ENCODE measurements at regions not wholly inside any gene's neighbourhood (a gene's known extent, or its start where the extent isn't known, plus 50 kb on each side); places are given as distances from the start of the nearest gene placed in this dataset.

DNA sequence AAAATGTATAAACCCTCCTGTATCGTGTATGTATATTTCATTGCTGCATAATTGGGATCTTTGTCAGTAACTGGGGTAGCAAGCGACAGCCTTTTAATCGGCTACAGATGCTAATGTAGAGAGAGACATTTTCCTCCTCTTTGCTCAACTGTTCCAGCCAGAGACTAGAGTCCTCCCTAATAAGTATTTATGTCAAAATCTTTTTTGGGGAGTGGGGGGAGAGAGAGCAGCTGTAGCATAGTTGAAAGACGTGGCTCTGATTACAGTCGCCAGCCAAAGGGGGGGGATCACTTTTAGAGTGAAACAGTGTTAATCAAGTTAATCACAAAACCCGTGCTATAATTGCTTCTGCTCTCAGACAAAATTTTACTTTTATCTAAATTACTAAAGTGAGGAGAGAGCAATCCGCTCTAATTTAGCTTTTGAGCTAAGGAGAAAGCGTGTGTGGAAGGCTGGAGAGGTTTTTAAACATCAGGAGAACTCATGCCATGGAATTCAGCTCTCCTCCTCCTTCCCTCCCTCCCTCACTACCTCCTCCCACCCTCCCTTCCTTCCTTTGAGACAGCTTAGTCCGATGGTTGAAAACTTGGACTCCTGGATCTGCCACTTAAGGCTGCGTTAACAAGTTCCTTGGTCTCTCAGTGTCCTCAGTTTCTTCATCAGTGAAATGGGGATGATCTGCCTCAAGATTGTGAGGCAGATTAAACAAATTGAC, 87.3 kb upstream of the ZNF618 start:
- no peak for DNase-seq

DNA sequence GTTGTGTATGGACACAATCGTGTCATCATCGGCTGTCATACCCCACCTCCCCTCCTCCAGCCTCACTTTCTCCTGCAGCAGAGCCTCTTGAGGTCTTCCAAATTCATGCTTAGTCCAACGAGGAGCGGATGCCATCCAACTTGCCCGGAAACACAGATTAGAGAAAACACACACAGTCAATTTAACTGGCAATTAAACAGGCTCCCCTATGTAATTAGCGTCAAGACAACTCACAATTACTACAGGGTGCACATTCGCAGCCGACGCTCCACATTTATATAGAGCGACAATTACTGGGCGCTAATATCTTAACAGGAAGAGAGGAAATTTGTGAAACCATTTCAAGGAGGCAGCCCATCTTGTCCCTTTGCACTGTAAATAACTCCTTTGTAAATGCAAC, 86.0 kb upstream of the ZNF618 start:
- no peak for DNase-seq

DNA sequence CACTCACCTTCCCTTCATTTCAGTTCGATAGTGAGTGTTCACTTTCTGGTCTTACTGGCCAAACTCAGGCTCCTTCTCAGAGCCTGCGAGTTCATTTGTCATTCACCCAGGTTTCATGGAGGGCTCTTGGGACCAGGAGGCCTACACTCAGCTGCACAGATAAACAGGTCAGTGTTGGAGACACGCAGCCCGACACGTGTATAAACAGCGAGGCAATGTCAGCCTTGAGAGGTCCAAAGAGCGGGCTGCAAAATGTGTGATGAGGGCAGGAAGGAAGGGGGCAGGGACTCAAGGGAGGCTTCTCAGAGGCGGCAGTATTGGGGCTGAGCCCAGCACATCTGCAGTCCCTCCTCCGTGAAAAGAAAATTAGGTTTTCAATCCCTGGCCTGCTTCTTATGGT, 82.6 kb upstream of the ZNF618 start:
- DNase-seq: no peak

DNA sequence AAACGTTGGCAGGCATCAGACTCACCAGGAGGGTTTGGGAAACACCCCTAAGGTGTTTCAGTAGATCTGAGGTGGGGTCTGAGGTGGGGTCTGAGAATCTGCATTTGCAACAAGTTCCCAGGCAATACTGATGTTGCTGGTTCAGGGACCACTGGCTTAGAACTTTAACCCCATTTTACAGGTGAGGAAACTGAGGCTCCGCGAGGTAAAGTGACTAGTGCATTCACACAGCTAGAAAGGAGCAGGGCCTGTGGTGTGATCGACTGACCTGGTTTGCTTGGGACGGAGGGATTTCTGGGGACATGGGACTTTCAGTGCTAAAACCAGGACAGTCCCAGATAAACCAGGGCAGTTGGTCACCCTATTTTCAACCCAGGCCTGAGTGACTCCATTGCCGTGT, 81.4 kb upstream of the ZNF618 start:
- no peak for DNase-seq

DNA sequence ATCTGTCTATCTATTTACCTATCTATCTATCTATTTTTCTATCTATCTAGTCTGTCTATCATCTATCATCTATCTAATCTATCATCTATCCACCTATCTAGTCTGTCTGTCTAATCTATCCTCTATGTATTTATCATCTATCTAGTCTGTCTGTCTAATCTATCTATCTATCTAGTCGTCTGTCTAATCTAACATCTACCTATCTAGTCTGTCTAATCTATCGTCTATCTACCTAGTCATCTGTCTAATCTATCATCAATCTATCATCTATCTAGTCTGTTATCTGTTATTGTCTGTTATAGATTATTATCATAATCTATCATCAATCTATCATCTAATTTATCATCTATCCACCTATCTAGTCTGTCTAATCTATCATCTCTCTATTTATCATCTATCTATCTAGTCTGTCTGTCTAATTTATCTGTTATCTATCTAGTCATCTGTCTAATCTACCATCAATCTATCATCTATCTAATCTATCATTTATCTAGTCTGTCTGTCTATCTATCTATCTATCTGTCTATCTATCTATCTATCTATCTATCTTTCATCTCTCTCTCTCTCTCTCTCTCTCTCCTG, 80.2 kb upstream of the ZNF618 start:
- DNase-seq: no peak

DNA sequence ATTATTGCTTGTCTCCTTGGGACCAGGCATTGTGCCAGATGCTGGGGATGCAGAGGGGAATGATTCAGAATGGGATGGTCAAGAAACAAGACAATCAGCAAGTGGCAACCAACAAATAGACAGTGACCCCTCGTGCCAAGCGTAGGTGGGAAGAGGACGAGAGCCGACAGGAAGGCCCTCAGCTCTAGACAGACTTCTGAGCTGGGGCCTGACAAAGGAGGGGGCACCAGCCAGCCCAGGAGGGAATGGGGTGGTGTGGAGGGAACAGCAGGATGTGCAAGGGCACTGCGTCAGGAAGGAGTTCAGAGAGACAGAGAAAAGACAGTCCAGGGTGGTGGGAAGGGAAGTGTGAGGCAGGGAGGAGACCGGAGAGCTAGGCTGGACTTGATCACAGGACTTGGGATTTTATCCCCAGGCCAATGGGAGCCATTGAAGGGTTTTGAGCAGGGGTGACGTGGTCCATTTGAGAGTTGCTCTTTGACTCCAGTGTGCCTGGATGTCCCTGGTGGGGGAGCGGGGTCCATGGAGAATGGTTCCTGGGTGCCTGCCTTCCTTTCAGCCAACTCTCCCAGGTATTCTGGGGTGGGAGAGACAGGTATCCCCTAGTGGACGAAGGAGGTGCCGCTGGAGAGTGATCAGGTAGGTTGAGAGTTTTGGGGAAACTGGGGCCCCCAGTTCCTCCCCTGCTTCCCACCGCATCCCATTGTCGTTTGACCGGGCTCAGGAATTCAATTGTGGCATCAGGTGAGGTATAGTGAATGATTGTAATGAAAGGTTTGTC, 79.3 kb upstream of the ZNF618 start:
- no peak for DNase-seq

DNA sequence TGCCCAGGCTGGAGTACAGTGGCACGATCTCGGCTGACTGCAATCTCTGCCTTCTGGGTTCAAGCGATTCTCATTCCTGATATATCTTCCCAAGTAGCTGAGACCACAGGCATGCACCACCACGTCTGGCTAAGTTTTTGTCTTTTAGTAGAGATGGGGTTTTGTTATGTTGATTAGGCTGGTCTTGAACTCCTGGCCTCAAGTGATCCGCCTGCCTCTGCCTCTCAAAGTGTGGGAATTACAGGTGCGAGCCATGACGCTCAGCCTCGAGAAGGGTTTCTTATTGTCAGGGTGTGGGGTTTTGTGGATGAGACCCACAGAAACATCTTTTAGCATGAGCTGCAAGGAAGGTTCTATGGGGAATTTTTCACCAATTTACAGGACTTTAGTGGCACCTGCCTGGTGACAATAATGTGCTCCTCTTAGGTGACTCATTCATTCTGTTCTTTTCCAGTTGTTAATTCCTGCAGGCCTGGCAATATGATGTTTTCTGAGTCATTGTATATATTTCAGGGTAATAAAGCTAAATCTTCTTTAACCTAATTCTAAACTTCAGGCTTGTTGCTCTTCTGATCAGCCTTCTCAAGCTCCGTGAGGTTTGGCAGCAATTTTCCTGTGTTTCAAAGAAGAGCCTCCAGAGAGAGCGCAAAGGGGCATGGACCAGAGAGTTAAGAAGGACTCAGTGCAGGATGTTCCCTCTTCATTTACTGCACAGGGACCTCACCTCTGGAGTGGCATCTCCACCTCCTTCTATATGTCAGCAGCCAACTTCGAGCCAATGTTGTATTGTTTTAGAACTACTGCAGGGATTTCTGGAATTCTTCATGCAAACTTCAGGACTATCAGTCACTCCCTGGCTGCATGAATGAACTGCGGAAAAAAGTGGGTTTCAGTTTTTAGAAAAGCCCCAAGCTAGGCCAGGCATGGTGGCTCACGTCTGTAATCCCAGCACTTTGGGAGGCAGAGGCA, 77.8 kb upstream of the ZNF618 start:
- DNase-seq: no peak

DNA sequence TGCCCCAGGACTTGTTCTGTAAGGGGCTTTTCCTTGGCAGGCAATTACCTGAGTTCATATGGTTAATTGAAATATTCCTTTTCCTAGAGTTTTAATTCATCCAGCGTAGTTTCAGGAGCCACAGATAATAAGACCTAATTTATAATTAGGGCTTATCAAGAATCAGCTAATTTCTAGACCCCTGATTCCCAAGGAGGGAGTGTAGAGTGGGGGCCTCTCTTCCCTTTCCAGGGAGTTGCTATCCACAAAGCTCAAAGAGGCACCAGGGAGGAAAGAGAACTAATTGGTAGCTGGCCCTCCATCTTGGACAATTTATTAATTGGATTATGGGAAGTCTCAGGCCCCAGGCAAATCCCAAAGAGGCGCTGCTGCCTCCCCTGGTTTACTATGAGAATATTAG, 75.8 kb upstream of the ZNF618 start:
- DNase-seq: no peak

DNA sequence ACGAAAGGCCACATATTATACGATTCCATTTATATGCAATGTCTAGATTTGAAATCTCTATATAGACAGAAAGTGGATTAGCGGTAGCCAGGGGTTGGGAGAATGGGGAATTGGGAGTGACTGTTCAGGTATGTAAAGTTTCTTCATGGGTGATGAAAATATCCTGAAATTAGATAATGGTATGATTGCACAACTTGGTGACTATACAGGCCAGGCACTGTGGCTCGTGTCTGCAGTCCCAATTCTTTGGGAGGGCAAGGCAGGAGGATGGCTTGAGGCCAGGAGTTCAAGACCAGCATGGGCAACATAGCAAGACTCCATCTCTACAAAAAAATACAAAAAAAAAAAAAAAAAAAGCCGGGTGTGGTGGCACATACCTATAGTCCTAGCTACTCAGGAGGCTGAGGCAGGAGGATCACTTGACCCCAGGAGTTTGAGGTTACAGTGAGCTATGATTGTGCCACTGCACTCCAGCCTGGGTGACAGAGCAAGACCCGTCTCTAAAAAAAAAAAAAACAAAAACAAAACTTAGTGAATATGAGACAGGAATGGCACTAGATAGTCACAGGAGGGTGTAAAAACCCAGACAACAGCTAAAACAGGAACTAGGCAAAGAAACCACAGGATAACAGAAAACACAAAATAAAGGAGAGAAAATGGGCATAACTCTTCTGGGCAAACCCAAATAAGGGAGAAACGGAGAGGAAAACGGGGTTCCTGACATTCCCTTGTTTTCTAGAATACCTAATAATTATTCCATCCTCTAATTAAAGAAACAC, 72.1 kb upstream of the ZNF618 start:
- DNase-seq: no peak

DNA sequence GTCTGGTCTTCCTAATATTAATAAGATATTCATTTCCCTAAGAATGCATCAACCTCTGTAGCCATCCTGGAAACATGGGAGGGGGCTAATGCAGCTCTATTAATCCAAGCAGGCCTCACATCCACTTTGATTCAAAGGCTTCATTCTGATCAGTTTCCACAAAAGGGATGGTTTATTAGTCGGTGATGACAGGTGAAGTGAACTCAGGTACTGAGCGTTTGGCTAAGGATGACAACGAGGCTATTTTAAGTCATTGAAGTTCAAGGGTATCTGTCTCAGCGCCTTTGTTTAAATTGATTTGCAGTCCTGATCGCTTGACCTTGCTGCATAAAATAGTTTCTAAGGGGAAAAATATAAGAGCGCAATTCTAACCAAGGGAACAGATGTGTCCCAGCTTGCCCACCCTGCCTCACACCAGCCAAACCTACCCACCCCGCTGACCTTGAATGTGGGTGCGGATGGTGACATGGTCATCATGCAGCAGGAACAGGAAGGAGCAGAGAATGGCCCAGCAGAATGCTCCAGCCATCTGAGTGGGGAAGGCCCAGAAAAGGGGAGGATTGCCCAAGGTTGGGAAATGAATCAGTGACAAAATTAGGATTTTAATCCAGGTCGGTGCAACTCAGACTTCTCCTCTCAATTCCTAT, 70.5 kb upstream of the ZNF618 start:
- DNase-seq: no peak

DNA sequence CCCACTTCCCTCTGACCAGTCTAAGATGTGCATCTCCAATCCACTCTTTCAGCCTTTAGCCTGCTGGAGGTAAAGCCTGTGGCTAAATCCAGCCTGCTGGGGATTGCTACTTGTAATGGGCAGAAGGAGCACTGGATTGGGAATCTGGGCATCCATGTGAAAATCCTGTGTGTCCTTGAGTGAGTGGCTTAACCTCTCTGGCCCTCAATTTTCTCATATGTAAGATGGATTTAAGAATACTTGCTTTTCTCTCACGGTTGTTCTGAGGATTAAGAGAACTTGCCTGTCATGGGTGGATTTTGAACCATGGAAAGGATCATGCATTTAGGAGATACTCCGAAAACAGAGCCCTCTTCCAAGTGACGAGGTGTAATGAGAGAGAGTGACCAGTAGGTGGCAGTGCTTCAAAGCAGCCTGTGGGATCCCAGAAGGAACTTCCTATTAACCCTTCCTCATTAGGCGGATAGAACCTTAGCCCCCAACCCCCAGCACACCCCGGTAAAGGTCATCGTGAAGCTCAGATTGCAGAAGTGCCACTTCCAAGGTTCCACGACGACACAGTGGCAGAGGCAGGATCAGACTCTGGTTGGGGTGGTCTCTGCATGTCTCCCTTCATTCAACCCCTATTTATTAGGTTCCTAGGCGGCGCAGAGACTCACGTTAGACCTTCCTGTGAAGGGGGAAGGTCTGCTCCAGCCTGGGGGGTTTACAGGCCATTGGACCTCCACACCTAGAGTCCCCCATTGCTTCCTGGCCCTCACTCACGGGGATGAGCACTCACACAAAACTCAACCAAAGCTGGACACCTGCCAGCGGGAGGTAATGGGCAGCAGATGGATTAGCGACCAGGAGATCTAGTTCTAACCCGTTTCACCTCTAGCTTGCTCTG, 68.7 kb upstream of the ZNF618 start:
- peak; percentile 42 for DNase-seq

DNA sequence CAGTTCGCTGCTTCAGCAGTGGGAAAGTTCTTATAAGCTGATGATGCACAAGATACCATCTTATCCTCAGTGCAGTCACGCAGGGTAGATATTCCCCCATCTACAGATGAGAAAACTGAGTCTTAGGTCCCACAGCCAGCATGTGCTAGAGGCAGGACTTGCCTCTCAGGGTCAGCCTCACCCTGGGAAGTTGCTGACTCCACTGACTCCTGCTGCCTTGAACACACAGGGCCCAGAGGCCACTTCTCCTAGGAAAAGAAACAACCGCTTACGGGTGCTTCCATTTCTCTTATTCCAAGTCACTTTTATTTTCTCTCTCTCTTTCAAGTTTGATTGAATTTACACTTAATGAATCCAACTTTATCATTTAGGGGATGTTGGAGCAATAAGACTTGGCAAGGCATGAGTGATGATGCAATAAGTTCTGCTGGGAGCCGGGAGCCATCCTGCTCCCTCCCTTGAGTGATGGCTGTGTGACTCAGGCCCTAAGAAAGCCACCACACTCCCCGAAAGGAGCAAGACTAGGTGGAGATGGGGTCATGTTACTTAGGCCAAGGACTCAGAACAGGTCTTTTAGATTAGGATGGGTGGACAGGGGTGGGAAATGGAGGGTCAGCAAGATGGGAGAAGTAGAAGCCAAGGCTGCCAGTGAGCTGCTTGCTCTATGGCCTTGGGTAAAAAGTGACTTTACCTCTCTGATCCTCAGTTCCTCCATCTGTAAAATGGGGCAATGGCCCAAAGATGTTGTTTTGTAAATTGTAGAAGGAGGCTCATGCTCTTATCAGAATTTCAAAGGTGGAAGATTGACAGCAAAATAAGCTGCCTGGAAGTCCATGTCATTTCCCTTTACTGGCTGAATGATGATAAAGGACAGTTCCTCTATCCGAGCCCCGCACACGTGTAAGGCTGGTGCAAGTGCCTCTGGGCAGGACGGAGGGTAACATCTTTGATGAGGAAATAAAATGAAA, 67.4 kb upstream of the ZNF618 start:
- no peak for DNase-seq

DNA sequence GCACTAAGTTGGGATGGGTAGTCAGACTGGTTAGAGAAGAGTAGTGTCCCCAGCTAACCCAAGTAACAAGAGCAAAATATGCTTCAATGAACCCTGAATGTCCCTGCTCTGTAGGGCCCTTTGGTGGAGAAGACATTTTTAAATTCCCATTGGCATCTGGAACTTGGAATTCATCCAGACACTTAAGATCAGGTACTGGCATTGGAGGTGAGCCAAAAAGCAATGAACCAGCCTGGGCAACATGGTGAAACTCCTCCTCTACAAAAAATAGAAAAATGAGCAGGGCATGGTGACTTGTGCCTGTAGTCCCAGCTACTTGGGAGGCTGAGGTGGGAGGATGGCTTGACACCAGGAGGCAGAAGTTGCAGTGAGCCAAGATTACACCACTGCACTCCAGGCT, 58.9 kb upstream of the ZNF618 start:
- DNase-seq: no peak

DNA sequence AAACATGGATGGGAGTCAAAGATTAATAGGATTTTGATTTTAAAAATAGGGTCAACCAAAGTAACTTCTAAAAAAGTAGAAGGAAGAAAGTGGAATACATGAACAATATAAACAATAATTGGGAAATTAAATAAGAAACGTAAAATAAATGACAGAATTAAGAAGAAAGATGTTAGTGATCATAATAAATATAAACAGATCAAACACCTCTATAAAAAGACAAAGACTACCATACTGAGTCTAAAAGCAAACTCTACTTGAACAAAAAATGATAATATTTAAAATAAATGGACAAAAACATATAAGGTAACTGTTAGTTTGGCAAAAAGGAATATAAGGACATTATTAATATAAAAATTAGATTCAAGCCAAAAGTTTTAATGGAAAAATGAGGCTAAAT, 57.7 kb upstream of the ZNF618 start:
- DNase-seq: no peak

DNA sequence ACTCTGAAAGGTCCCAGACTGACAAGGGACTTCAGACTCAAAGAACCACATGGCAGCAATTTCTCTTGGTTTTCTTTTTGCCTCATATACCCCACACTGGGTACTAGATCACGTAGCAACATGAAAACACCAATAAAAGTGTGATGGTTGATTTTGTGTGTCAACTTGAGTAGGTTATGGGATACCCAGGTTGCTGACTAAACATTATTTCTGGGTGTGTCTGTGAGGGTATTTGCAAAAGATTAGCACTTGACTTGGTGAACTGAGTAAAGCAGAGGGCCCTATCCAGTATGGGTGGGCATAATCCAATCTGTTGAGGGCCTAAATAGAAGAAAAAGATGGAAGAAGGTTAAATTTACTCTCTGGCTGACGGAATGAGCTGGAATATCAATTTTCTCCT, 53.8 kb upstream of the ZNF618 start:
- no peak for DNase-seq

DNA sequence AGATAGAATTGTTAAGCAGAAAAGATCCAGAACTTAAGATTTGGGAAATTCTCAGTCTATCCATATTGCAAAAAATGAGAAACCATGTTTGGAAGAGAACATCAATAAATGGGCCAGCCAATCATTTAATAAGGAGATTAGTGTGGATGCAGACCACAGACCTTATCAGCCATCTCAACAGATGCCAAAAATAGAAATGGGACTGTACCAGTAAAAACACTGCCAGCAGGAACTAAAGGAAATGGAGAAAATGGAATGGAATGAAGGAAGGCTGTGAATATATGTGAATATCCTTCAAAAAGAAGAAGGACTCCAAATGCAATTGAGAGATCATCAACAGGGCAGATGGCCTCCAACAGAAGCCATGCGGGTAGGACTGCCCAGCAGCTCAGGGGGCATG, 52.7 kb upstream of the ZNF618 start:
- no peak for DNase-seq

Measured in activated CD4-positive, alpha-beta T cell treated with anti-CD3 and anti-CD28 coated beads, Interleukin-2, Interleukin-6, amounts not matched to agents 100 ng/mL and 50 ng/mL, durations not matched to agents 16 hours and 8 hours (primary cell).